T-helper 2 cell treated with Interferon-gamma antibody and Interleukin-4, amounts not matched to agents 5 μg/mL and 100 μg/mL, for 36 hours (primary cell): ENCODE measurements at regions not wholly inside any gene's neighbourhood (a gene's known extent, or its start where the extent isn't known, plus 50 kb on each side); places are given as distances from the start of the nearest gene placed in this dataset.

ENCODE experiments used
- DNase-seq: peaks from one replicate; pipeline ENCODE4 v3.0.0; 2021; ENCODE audit warnings: low spot score
- H3K27ac Mint-ChIP-seq: one replicate; pipeline ENCODE4 v1.8.0; 2021; ENCODE audit warnings: mild to moderate bottlenecking, mixed read lengths
- H3K27me3 Mint-ChIP-seq: one replicate; pipeline ENCODE4 v1.8.0; 2021; ENCODE audit warnings: low read depth, mixed read lengths
- H3K36me3 Mint-ChIP-seq: one replicate; pipeline ENCODE4 v1.8.0; 2021; ENCODE audit warnings: low read depth, mixed read lengths
- H3K4me1 Mint-ChIP-seq: one replicate; pipeline ENCODE4 v1.8.0; 2021; ENCODE audit warnings: low read depth, mixed read lengths
- H3K4me3 Mint-ChIP-seq: one replicate; pipeline ENCODE4 v1.8.0; 2022; ENCODE audit warnings: mild to moderate bottlenecking, moderate library complexity, mixed read lengths
- H3K9me3 Mint-ChIP-seq: one replicate; pipeline ENCODE4 v1.8.0; 2021; ENCODE audit warnings: mixed read lengths

DNA sequence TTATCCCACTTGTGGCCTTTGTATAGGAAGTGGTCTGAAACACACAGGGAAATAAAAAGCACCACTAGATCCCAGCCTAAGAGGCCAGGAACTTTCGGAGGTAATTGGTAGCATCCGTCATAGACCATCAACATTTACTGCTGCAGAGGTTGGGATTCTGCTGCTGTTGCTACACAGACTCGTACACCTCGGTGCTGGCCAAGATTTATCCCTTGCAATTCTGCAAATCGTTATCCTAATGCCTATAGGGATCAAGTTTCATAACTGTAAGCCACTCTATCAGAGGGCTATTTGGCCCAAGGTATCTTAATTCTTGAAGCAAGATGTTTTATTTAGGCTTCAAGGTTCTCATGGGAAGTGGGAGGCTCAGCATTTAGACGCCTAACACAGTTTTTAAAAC lies 913.6 kb downstream of the GALC start:
- Mint-ChIP-seq H3K27ac (no peak overlapping the region), H3K27me3 (no peaks in the 10 kb centered on the region), H3K4me3 (no peak overlapping the region), H3K4me1 (no peaks in the 10 kb centered on the region), H3K36me3 (no peaks in the 10 kb centered on the region), H3K9me3 (peaks cover 37% of the 10 kb centered on the region)
- DNase-seq = no peak

DNA sequence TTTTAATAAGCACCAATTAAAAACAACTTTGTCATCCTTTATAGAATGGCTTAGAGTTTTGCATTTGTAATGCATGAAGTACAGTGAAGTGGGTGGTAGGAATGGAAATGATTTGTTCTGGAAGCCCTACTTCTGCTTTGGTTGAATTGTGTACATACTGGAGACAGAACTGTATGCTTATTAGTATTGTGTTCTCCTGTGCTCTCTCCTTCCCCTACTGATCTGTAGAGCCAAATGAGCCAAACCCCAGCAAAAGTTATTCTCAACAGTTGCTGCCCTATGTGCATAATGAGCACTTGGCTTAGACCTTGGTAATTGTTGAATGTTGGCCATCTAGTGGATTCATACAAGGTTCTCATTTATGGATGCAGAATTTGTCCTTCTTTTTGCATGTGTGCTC lies 916.1 kb downstream of the GALC start:
- H3K9me3 Mint-ChIP-seq = peaks cover 25% of the 10 kb centered on the region
- no peak for DNase-seq
- H3K27ac Mint-ChIP-seq = no peak overlapping the region
- no peak overlapping the region for H3K4me3 Mint-ChIP-seq
- H3K4me1 Mint-ChIP-seq = no peaks in the 10 kb centered on the region
- H3K36me3 Mint-ChIP-seq = no peaks in the 10 kb centered on the region
- no peaks in the 10 kb centered on the region for H3K27me3 Mint-ChIP-seq

DNA sequence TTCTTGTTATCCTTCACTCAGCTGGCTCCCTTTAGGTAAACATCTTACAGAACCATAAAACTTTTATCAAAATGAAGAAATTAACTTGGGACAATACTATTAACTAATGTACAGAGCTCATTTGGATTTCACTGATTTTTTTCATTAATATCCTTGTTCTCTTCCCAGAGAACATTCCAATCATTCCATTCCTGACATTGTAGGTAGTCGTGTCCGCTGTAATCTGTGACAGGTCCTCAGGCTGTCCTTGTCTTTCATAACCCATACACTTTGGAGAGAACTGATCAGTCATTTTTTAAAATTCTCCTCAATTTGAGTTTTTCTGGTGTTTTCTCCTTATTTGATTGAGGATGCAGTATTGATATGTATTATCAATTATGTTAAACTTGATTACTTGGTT lies 916.8 kb downstream of the GALC start:
- DNase-seq = no peak

DNA sequence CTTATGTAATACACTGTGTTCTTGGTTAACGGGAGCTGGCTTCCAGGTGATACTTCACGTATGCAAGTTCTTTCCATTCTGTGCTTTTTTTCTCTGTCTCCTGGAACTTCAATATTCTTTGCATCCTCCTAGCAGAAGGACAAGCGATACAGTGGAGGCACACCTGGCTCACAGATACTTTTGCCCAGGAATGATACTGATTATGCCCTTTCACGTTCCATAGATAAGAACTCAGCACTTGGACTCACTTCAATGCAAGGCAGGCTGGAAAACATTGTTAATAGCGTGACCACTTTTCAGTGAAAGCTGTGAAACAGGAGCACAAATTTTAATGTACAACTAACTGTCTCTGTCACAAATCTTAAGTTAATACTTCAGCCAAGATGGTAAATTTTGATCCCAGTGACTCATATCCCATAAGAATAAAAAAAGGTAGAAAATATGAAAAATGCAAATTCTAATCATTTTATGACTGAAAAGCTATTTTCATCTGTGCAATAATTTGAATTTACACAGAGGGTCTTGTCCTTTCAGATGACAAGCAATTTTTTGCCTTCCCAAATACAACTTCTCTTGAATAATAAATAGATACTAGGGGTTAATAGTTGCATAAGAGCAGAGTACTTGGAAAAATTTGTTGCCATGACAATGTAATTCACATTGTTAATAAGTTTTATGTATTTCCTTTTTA lies 919.0 kb downstream of the GALC start:
- Mint-ChIP-seq H3K27me3 (no peaks in the 10 kb centered on the region), H3K36me3 (no peaks in the 10 kb centered on the region), H3K27ac (no peak overlapping the region), H3K4me3 (no peak overlapping the region), H3K9me3 (peaks cover 23% of the 10 kb centered on the region), H3K4me1 (no peaks in the 10 kb centered on the region)
- DNase-seq = no peak

More for the DNA sequence above, 916.8 kb downstream of the GALC start:
- no peaks in the 10 kb centered on the region for H3K27me3 Mint-ChIP-seq
- H3K4me1 Mint-ChIP-seq = no peaks in the 10 kb centered on the region
- H3K27ac Mint-ChIP-seq = no peak overlapping the region
- H3K4me3 Mint-ChIP-seq = no peak overlapping the region
- H3K36me3 Mint-ChIP-seq = no peaks in the 10 kb centered on the region
- peaks cover 28% of the 10 kb centered on the region for H3K9me3 Mint-ChIP-seq

- H3K27me3 Mint-ChIP-seq = no peaks in the 10 kb centered on the region
- no peaks in the 10 kb centered on the region for H3K4me1 Mint-ChIP-seq
Measured at GRCh38 chr14:87067591-87067990, 925.4 kb downstream of the GALC start.

DNA sequence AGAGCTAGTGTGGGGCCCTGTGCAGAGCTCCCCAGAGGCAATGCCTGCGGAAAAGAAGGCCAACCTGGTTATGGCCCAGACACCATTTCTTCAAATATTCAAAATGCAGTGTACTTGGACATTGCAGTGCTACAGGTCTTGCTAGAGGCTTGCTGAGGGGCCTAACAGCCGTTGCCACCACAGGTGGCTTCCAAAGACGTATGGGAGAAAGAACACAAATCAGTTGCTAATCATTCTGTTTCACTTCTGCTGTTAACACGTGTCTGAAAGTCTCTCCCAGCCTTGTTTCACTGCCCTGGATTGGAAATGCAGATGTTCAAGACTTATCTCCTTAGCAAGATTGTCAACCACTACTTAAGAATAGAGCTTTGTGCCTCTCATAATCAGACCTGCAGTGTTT lies 925.9 kb downstream of the GALC start:
- DNase-seq = no peak
- no peak overlapping the region for H3K4me3 Mint-ChIP-seq
- H3K27ac Mint-ChIP-seq = no peak overlapping the region
- no peaks in the 10 kb centered on the region for H3K27me3 Mint-ChIP-seq
- no peaks in the 10 kb centered on the region for H3K4me1 Mint-ChIP-seq
- H3K9me3 Mint-ChIP-seq = peaks cover 9% of the 10 kb centered on the region
- no peaks in the 10 kb centered on the region for H3K36me3 Mint-ChIP-seq

More at GRCh38 chr14:87067591-87067990, 925.4 kb downstream of the GALC start:
- Mint-ChIP-seq H3K9me3 (peaks cover 12% of the 10 kb centered on the region), H3K4me3 (no peak overlapping the region), H3K36me3 (no peaks in the 10 kb centered on the region), H3K27ac (no peak overlapping the region)
- no peak for DNase-seq

DNA sequence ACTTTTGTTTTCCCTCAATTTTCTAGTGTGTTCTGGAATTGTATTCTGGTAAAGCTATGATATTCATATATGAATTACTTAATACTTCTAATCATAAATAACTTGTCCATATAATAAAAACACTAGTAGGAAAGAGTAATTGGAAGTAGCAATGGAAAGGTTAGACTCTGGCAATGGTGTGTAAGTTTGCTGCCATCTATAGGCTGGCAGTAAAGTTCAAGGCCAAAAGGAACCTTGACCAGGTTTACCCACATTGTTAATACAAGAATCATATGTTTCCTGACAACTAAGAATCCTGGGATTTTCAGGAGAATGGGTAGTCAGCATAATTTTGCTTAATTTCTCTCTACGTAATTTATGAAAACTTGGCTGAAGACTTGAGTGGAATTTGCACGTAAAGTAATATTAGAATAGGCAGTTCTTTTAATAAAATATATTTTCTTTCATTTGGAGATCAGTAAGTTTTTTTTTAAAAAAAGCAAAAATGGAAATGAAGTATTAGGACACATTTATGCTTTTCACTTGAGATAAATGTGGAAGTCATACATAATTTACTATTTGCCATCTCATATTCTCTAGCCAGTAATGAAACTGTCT lies 926.7 kb downstream of the GALC start:
- no peaks in the 10 kb centered on the region for H3K36me3 Mint-ChIP-seq
- no peaks in the 10 kb centered on the region for H3K27me3 Mint-ChIP-seq
- H3K4me3 Mint-ChIP-seq = no peak overlapping the region

GRCh38 chr14:87065366-87065765 lies 927.6 kb downstream of the GALC start:
- Mint-ChIP-seq H3K36me3 (no peaks in the 10 kb centered on the region), H3K27ac (no peak overlapping the region), H3K27me3 (no peaks in the 10 kb centered on the region), H3K9me3 (peaks cover 10% of the 10 kb centered on the region), H3K4me3 (no peak overlapping the region), H3K4me1 (no peaks in the 10 kb centered on the region)
- DNase-seq = no peak

More for the DNA sequence above, 926.7 kb downstream of the GALC start:
- Mint-ChIP-seq H3K4me1 (no peaks in the 10 kb centered on the region), H3K9me3 (peaks cover 7% of the 10 kb centered on the region), H3K27ac (no peak overlapping the region)
- no peak for DNase-seq

- H3K9me3 Mint-ChIP-seq = peaks cover 10% of the 10 kb centered on the region
- no peaks in the 10 kb centered on the region for H3K27me3 Mint-ChIP-seq
- no peak overlapping the region for H3K4me3 Mint-ChIP-seq
- no peak for DNase-seq
- H3K4me1 Mint-ChIP-seq = no peaks in the 10 kb centered on the region
- H3K27ac Mint-ChIP-seq = no peak overlapping the region
- no peaks in the 10 kb centered on the region for H3K36me3 Mint-ChIP-seq
Measured at GRCh38 chr14:87063181-87063580, 929.8 kb downstream of the GALC start.

DNA sequence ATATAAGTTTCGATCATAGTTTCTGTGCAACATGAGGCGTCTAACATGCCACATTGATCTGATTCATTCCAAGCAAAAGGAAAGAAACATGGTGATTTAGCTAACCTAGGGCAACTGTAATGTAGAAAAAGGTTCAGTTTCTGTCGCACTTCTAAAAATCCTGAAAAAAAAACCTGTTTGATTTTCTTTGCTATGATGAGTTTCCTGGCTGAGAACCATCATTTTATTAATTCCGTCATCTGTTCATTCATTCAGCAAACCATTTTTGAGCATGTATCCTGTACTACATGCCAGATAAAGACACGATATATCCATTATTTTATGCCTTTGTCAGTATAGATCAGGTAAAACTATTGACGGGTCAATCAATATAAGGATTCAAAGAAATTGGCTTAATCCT lies 932.6 kb downstream of the GALC start:
- H3K27me3 Mint-ChIP-seq = no peaks in the 10 kb centered on the region
- H3K27ac Mint-ChIP-seq = no peak overlapping the region
- peaks cover 13% of the 10 kb centered on the region for H3K9me3 Mint-ChIP-seq
- H3K4me3 Mint-ChIP-seq = no peak overlapping the region
- no peaks in the 10 kb centered on the region for H3K36me3 Mint-ChIP-seq
- no peak for DNase-seq
- no peaks in the 10 kb centered on the region for H3K4me1 Mint-ChIP-seq

DNA sequence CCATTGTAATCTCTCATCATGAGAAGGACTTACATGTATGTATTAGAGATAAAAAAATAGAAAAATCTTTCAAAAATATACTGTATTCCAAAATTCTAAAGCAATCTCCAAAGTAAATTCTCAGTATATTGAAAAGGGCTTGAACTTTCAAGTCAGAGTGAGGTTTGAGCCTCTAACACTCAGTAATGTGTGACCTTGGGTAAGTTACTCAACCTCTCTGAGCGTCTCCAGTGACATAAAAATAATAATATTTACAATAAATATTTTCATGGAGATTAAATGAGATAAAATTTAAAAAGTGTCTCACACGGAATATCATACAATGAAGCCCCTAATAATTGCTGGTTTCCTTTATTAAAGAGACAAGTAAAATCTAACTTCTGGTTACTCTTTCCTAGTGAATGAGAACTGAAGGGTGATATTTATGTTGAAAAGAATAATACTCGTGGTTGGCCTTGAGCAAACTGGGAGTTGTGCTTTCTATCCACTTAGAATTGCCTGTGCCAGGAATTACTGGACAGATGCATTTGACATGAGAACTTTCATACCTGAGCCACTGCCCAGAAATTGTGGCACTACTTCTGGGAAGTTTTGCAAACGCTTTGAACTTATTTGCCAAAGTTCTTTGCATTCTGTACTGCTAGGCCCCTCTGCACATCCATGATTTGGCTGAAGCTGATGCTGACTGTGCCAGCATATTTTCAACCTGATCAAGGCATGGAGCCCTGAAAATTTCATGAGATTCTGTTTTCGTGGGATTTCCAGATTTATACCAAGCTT lies 933.7 kb downstream of the GALC start:
- H3K36me3 Mint-ChIP-seq = no peaks in the 10 kb centered on the region
- no peak overlapping the region for H3K4me3 Mint-ChIP-seq
- no peaks in the 10 kb centered on the region for H3K4me1 Mint-ChIP-seq
- peaks cover 12% of the 10 kb centered on the region for H3K9me3 Mint-ChIP-seq
- H3K27ac Mint-ChIP-seq = no peak overlapping the region
- H3K27me3 Mint-ChIP-seq = no peaks in the 10 kb centered on the region
- DNase-seq = no peak

DNA sequence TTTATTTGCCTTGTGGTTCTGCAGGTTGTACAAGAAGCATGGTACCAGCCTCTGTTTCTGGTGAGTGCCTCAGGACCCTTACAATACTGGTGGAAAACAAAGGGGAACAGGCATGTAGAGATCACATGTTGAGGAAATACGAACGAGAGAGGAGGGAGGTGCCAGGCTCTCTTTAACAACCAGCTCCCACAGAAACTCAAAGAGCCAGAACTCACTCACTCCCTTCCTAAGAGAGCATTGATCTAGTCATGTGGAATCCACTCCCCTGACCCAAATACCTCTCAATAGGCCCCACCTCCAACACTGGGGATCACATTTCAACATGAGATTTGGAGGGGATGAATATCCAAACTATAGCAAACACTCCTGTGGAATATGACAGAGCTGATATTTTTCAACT lies 938.0 kb downstream of the GALC start:
- Mint-ChIP-seq H3K4me3 (no peak overlapping the region), H3K9me3 (peaks cover 3% of the 10 kb centered on the region), H3K36me3 (no peaks in the 10 kb centered on the region), H3K4me1 (no peaks in the 10 kb centered on the region), H3K27ac (no peak overlapping the region), H3K27me3 (no peaks in the 10 kb centered on the region)
- DNase-seq = no peak

DNA sequence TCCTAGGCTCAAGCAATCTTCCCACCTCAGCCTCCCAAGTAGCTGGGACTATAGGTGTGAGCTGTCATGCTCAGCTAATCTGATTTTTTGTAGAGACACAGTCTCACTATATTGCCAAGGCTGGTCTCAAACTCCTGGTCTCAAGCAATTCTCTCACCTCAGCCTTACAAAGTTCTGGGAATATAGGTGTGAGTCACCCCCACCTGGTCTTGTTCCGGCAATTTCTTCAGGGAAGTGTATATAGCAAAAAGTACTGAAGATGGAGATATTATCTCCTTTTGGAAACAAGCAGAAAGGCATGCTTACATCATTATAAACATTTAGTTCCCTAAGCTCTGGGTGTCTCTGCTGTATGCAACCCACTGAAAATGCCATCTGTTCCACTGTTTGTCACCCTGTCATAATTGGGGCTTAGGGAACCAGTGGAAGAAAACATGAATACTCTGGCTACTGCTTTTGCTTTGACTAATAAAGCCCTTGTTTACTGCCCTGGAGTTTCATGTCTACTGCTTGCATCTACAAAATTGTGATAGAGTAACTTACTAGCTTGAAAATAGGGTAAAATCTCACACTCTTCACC lies 940.2 kb downstream of the GALC start:
- no peaks in the 10 kb centered on the region for H3K27me3 Mint-ChIP-seq
- H3K4me3 Mint-ChIP-seq = no peak overlapping the region
- peaks cover 3% of the 10 kb centered on the region for H3K9me3 Mint-ChIP-seq
- no peak for DNase-seq
- H3K36me3 Mint-ChIP-seq = no peaks in the 10 kb centered on the region
- H3K4me1 Mint-ChIP-seq = no peaks in the 10 kb centered on the region
- H3K27ac Mint-ChIP-seq = no peak overlapping the region

DNA sequence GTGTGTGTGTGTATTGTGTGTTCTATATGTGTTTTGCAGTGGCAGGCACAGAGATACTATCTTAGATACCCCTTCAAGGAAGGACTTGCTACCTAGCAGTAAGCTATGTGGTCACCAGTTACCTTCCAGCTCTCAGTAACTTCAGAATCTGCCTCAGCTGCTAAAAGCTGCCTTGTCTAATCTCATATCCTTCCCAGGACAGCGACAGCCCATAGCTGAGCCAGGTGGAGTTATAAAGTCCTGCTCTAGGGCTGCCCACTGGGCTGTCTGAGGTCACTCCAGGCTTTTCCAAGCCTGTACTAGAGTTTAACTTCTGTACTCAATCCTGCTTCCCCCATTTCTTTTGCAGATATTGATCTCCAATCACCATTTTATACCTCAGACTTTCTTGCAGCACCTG lies 942.6 kb downstream of the GALC start:
- no peak for DNase-seq
- Mint-ChIP-seq H3K27ac (no peak overlapping the region), H3K4me3 (no peak overlapping the region), H3K36me3 (no peaks in the 10 kb centered on the region), H3K9me3 (peaks cover 3% of the 10 kb centered on the region), H3K4me1 (no peaks in the 10 kb centered on the region), H3K27me3 (no peaks in the 10 kb centered on the region)
